ENCODE measurements at regions not wholly inside any gene's neighbourhood (a gene's known extent, or its start where the extent isn't known, plus 50 kb on each side); places are given as distances from the start of the nearest gene placed in this dataset.

- TF ChIP-seq POLR2AphosphoS5 (IDR thresholded peaks at IDR 0.05; ENCODE audit: insufficient read depth, low read depth, low read length) (no peak), CTCF (IDR thresholded peaks at IDR 0.05; ENCODE audit: extremely low read depth in 1 of 2, insufficient read depth in 1 of 2, low read depth in 1 of 2, low read length in 2 of 2) (no peak), EZH2 (IDR thresholded peaks at IDR 0.05; ENCODE audit: borderline replicate concordance, low read depth, low read length, severe bottlenecking) (no peak), POLR2A (IDR thresholded peaks at IDR 0.05; ENCODE audit: low read depth, low read length) (no peak), GATA2 (IDR thresholded peaks at IDR 0.05; ENCODE audit: insufficient read depth, insufficient read length, low read depth, low read length) (no peak), JUN (IDR thresholded peaks at IDR 0.05; ENCODE audit: borderline replicate concordance, insufficient read depth, insufficient read length, low read depth) (no peak)
Observed at GRCh38 chr11:76278526-76278925, 72.2 kb upstream of the WNT11 start.
